COR-L47 (cell line): ENCODE measurements at regions not wholly inside any gene's neighbourhood (a gene's known extent, or its start where the extent isn't known, plus 50 kb on each side); places are given as distances from the start of the nearest gene placed in this dataset.
"Not testable (repeated sequence)": the region's sequence is repeated elsewhere in the genome, so short reads cannot be mapped to it uniquely, and the experiment has no call there.

Source experiments
- DNase-seq: peaks from one replicate; lab custom pipeline; 2025; lab: John Stamatoyannopoulos, UW

DNA sequence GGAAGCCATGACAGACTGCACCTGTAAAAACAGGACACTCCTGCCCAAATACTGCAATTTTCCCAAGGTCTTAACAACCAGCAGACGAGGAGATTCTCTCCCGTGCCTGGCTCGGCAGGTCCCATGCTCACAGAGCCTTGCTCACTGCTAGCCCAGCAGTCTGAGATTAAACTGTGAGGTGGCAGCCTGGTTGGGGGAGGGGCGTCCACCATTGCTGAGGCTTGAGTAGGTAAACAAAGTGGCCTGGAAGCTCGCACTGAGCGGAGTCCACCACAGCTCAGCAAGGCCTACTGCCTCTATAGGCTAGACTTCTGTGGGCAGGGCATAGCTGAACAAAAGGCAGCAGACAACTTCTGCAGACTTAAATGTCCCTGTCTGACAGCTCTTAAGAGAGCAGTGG, 80.3 kb downstream of the ANXA5 start:
- DNase-seq, result not testable (repeated sequence)

DNA sequence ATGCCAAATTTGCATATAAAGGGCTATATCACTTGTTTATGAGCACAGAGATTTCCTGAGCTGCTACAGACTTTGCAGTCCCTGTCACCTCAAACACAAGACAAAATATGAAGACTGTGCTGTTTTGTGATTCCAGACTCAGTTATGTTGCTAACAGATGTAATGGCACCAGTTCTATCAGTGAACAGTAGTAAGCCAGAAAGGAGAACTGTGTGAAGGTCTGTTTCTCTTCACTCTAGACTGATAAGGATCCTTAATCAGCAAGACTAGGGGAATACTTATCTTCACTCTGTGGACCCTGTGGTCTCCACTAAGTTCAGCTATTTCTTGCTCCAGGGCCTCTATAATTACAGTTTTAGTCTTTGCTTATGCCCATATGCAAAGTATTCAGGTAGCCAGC, 82.7 kb downstream of the ANXA5 start:
- no peak for DNase-seq

GRCh38 chr4:121599049-121599448, 97.7 kb downstream of the ANXA5 start:
- DNase-seq, result no peak

DNA sequence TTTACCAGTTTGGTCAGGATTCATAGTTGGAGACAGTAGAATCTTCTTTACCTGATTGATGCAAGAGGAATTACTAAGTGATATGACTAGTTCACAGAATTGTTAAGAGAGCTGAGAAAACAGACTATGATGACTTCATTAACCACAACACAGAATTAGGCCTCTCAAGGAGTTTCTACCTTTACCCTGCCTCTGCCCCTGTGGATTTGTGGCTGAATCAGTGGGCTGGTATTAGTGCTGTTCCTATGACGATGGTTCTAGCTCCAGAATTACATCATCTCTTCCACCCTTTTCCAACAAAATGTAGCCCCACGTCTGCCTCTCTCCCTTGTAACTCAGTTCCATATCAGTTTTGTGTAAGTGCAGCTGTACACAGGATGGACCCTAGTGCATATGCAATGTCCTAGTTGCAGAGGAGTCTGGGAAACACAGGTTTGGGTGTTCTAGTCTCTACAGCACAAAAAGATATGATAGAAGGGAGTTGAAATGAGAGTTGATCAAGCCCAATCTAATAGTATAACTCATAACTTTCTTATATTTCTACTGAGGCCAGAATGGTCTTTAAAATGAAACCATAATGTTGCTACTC, 99.3 kb downstream of the ANXA5 start:
- DNase-seq, result no peak

- DNase-seq, result no peak
These were observed 101.8 kb downstream of the ANXA5 start for GRCh38 chr4:121594796-121595526.

GRCh38 chr4:121593760-121594159, 103.0 kb downstream of the ANXA5 start:
- no peak for DNase-seq

- DNase-seq, result not testable (repeated sequence)
These were observed 104.5 kb downstream of the ANXA5 start for GRCh38 chr4:121592257-121592656.

- DNase-seq, result no peak
These were observed 111.9 kb downstream of the ANXA5 start for GRCh38 chr4:121584836-121585235.

GRCh38 chr4:121583396-121583795, 113.4 kb downstream of the ANXA5 start:
- no peak for DNase-seq

- no peak for DNase-seq
These were observed 114.5 kb downstream of the ANXA5 start for GRCh38 chr4:121582296-121582695.

GRCh38 chr4:121575392-121575791, 121.4 kb downstream of the ANXA5 start:
- DNase-seq, result not testable (repeated sequence)

- no peak for DNase-seq
These were observed 122.2 kb downstream of the ANXA5 start for GRCh38 chr4:121574618-121575017.

DNA sequence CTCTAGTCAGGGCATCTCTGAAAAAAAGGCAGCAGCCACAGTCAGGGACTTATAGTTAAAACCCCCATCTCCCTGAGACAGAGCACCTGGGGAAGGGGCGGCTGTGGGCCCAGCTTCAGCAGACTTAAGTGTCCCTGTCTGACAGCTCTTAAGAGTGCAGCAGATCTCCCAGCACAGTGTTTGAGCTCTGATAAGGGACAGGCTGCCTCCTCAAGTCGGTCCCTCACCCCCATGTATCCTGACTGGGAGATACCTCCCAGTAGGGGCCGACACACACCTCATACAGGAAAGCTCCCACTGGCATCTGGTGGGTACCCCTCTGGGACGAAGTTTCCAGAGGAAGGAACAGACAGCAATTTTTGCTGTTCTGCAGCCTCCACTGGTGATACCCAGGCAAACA, 129.0 kb downstream of the ANXA5 start:
- DNase-seq, result no peak

- no peak for DNase-seq
These were observed 131.9 kb downstream of the ANXA5 start for GRCh38 chr4:121564840-121565375.

- no peak for DNase-seq
These were observed 134.0 kb downstream of the ANXA5 start for GRCh38 chr4:121562811-121563210.

DNA sequence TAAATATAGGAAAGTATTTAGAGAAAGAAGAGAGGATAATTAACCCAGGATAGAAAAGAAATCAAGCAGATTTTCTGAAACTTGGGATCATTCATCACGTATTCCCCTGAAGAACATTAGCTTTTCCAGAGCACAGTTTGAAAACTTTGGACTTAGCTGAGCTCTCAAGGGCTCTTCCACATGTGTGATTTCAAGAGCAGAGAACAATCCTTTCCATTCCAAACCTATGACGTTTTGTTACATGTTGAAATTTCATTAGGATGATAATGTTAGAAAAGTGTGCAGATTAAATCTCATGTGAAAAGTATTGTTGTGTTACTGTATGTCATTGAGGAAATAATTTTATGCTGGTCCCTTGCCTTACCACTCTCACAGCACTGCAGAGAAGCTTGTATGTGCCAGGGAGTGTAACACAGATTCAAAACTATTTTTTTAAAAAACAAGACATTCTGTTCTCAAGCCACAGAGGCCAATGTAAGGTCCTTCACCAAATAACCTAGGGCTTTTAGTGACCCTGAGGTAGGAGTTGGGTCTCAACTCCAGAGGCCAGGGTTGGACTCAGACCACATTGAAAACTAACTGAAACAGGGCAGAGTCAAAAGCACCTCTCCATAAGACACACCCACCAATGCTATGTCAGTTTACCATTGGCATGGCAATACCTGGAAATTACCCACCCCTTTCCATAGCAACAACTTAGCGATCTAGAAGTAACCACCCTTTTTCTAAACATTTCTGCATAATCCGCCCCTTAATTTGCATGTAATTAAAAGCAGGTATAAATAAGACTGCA, 141.3 kb downstream of the ANXA5 start:
- no peak for DNase-seq

DNA sequence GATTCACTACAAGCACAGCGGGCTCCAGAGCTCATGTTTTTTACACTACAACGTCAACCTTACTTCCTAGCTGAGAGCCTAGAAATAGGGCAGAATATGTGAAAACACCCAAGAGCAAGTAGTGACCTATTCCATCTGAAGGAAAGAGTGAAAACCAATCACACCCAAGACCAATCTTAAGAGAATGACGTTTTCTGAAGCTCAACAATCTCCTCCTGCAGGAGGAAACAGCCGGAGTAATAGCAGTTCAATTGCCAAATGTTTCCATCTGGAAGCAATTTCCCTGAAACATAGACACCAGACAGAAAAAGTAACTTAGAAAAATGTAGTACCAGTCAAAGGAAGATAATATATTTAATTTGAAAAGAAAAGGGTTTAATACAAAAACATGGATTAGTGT, 142.4 kb downstream of the ANXA5 start:
- DNase-seq, result no peak

DNA sequence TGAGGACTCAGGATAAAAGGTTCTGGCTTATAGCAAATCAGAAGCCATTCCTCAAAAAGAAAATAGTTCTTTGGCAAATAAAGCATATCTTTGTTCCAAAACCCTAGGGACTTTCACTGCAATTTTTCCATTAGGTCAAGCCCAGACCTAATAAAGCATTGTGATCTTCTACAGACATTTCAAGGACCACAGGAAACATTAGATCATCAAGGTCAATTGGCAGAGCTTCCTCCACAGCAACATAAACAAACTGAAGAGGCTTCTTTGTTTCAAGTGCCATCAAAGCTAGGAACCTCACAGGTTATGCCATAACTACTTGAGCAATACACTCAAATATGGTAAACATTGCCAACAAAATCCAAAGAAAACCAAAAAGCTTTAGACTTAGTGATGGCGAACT, 144.9 kb downstream of the ANXA5 start:
- DNase-seq, result no peak

DNA sequence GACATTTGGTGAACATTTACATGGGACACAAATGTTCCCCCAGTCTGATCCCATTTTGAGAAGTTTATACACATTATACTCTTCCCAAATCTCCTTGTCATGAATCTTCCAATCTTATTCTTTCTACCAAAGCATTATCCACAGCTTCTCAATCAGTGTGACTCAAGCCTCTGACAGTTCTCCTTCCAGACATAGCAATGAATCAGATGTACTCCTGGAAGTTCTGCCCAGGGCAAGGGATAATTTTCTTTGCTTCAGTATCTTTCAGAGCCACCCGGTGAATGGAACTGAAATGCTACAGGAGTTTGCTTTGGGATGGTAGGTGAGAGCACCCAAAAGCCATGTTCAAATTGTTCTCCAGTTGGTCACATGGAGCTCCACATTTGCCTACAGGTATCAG, 145.5 kb downstream of the ANXA5 start:
- DNase-seq, result no peak

- DNase-seq, result no peak
These were observed 155.1 kb downstream of the ANXA5 start for GRCh38 chr4:121541696-121542095.

DNA sequence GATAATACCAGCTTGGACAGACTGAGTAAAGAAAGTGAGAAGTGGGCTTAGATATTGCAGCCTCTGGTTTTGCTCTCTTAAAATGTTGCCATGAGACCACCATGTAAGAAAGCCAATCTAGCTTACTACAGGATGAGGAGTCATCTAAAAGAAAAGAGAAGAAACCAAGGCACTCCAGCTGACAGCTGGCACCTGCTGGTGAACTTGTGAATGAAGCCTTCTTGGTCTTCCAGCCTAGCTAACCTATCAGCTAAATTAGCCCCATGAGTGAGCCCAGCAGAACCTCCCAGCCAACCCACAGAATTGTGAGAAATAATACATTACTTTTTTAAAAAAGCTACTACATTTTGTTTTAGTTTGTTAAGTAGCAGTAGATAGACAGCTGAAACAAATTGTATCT, 154.5 kb upstream of the QRFPR start:
- DNase-seq, result no peak

- DNase-seq, result no peak
These were observed 153.4 kb upstream of the QRFPR start for GRCh38 chr4:121534187-121534586.

DNA sequence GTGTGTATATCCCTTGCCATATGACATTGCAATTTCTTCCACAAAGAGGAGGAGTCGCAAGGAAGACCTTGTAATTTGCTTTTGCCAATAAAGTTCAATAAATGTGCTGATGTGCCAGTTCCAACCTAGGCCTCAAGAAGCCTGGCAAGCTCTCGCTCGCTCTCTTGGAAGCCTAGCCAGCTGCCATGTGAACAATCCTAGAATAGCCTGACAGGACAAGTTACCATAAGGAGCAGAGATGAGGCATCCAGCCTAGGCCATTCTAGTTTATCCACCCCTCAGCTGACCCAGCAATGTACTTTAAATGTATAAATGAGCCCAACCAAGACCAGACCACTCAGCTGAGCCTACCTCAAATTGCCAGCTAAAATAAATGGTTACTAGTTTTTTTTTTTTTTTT, 145.7 kb upstream of the QRFPR start:
- no peak for DNase-seq
